H1 (cell line): ENCODE measurements at regions not wholly inside any gene's neighbourhood (a gene's known extent, or its start where the extent isn't known, plus 50 kb on each side); places are given as distances from the start of the nearest gene placed in this dataset.

Source experiments
- BACH1 ChIP-seq: IDR thresholded peaks from 2 replicates; pipeline ENCODE4 v1.6.1; 2012; ENCODE audit warnings: low read length, improper control_type of control experiment
- CEBPB ChIP-seq: IDR thresholded peaks from 2 replicates; pipeline ENCODE4 v1.6.1; 2012; ENCODE audit warnings: low read depth, low read length
- MAFK ChIP-seq: IDR thresholded peaks from 2 replicates; pipeline ENCODE4 v1.6.1; 2012; ENCODE audit warnings: low read depth, mild to moderate bottlenecking, improper control_type of control experiment, low read length
- PHF8 ChIP-seq: fragments of 200-600 bp; sonication (generic); conservative IDR thresholded peaks from 2 replicates; pipeline ENCODE4 v1.7.1; 2012; ENCODE audit warnings: low read depth, mild to moderate bottlenecking, inconsistent platforms, low read length, moderate library complexity
- RNF2 ChIP-seq: fragments of 200-900, 300-1000 bp; sonication (generic); IDR thresholded peaks from 2 replicates; pipeline ENCODE4 v1.7.1; 2016; ENCODE audit warnings: borderline replicate concordance, low read depth, mild to moderate bottlenecking, antibody characterized with exemption, low read length; ENCODE audit not compliant: poor library complexity, severe bottlenecking; ENCODE audit errors: missing control alignments
- SAP30 ChIP-seq: fragments of 300-600 bp; sonication (generic); IDR thresholded peaks from 2 replicates; pipeline ENCODE4 v1.7.1; 2012; ENCODE audit warnings: low read length, moderate library complexity, mild to moderate bottlenecking, inconsistent platforms; ENCODE audit not compliant: insufficient read depth, insufficient replicate concordance
- TF ChIP-seq, protein P1 (sequence below): fragments of 300-600 bp; sonication (generic); IDR thresholded peaks from 2 replicates; pipeline ENCODE4 v1.7.1; 2012; ENCODE audit warnings: low read length, moderate library complexity, mild to moderate bottlenecking, inconsistent platforms; ENCODE audit not compliant: insufficient replicate concordance
- TF ChIP-seq, protein P2 (sequence below): IDR thresholded peaks from 2 replicates; pipeline ENCODE4 v1.6.1; 2012; ENCODE audit warnings: inconsistent platforms
- TF ChIP-seq, protein P3 (sequence below): IDR thresholded peaks from 2 replicates; pipeline ENCODE4 v1.6.1; 2011; ENCODE audit warnings: low read depth, mild to moderate bottlenecking, low read length; ENCODE audit not compliant: insufficient read depth

DNA sequence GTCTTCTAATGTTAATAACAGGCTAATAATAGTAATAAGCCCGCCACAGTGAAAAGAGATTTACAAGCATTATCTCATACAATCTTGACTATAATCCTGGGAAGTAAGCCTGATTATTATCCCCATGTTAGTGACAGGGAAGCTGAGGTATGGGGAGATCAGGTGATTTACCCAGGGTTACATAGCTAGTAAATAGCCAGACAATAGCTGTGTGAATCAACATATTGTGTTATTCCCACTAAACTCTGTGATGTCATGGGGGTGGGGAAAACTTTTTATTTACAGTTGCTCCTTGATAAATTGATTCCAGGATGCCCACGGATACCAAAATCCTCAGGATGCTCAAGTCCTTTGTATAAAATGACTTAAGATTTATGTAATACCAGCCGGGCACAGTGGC is 181.9 kb downstream of the LMO4 start (continued):
- TF ChIP-seq, protein P1, sequence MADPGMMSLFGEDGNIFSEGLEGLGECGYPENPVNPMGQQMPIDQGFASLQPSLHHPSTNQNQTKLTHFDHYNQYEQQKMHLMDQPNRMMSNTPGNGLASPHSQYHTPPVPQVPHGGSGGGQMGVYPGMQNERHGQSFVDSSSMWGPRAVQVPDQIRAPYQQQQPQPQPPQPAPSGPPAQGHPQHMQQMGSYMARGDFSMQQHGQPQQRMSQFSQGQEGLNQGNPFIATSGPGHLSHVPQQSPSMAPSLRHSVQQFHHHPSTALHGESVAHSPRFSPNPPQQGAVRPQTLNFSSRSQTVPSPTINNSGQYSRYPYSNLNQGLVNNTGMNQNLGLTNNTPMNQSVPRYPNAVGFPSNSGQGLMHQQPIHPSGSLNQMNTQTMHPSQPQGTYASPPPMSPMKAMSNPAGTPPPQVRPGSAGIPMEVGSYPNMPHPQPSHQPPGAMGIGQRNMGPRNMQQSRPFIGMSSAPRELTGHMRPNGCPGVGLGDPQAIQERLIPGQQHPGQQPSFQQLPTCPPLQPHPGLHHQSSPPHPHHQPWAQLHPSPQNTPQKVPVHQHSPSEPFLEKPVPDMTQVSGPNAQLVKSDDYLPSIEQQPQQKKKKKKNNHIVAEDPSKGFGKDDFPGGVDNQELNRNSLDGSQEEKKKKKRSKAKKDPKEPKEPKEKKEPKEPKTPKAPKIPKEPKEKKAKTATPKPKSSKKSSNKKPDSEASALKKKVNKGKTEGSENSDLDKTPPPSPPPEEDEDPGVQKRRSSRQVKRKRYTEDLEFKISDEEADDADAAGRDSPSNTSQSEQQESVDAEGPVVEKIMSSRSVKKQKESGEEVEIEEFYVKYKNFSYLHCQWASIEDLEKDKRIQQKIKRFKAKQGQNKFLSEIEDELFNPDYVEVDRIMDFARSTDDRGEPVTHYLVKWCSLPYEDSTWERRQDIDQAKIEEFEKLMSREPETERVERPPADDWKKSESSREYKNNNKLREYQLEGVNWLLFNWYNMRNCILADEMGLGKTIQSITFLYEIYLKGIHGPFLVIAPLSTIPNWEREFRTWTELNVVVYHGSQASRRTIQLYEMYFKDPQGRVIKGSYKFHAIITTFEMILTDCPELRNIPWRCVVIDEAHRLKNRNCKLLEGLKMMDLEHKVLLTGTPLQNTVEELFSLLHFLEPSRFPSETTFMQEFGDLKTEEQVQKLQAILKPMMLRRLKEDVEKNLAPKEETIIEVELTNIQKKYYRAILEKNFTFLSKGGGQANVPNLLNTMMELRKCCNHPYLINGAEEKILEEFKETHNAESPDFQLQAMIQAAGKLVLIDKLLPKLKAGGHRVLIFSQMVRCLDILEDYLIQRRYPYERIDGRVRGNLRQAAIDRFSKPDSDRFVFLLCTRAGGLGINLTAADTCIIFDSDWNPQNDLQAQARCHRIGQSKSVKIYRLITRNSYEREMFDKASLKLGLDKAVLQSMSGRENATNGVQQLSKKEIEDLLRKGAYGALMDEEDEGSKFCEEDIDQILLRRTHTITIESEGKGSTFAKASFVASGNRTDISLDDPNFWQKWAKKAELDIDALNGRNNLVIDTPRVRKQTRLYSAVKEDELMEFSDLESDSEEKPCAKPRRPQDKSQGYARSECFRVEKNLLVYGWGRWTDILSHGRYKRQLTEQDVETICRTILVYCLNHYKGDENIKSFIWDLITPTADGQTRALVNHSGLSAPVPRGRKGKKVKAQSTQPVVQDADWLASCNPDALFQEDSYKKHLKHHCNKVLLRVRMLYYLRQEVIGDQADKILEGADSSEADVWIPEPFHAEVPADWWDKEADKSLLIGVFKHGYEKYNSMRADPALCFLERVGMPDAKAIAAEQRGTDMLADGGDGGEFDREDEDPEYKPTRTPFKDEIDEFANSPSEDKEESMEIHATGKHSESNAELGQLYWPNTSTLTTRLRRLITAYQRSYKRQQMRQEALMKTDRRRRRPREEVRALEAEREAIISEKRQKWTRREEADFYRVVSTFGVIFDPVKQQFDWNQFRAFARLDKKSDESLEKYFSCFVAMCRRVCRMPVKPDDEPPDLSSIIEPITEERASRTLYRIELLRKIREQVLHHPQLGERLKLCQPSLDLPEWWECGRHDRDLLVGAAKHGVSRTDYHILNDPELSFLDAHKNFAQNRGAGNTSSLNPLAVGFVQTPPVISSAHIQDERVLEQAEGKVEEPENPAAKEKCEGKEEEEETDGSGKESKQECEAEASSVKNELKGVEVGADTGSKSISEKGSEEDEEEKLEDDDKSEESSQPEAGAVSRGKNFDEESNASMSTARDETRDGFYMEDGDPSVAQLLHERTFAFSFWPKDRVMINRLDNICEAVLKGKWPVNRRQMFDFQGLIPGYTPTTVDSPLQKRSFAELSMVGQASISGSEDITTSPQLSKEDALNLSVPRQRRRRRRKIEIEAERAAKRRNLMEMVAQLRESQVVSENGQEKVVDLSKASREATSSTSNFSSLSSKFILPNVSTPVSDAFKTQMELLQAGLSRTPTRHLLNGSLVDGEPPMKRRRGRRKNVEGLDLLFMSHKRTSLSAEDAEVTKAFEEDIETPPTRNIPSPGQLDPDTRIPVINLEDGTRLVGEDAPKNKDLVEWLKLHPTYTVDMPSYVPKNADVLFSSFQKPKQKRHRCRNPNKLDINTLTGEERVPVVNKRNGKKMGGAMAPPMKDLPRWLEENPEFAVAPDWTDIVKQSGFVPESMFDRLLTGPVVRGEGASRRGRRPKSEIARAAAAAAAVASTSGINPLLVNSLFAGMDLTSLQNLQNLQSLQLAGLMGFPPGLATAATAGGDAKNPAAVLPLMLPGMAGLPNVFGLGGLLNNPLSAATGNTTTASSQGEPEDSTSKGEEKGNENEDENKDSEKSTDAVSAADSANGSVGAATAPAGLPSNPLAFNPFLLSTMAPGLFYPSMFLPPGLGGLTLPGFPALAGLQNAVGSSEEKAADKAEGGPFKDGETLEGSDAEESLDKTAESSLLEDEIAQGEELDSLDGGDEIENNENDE: no peak
- TF ChIP-seq SAP30 (no peak), RNF2 (no peak), CEBPB (no peak), PHF8 (no peak), MAFK (no peak), BACH1 (no peak)
- TF ChIP-seq, protein P2, sequence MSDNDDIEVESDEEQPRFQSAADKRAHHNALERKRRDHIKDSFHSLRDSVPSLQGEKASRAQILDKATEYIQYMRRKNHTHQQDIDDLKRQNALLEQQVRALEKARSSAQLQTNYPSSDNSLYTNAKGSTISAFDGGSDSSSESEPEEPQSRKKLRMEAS: no peak
- TF ChIP-seq, protein P3, sequence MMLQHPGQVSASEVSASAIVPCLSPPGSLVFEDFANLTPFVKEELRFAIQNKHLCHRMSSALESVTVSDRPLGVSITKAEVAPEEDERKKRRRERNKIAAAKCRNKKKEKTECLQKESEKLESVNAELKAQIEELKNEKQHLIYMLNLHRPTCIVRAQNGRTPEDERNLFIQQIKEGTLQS: no peak
- TF ChIP-seq, all 59 proteins: peak for 0
